HCT116 (cell line): ENCODE measurements at regions not wholly inside any gene's neighbourhood (a gene's known extent, or its start where the extent isn't known, plus 50 kb on each side); places are given as distances from the start of the nearest gene placed in this dataset.

ENCODE experiments used
- ATAC-seq: fragments of 200-7000 bp; cut with Tn5 transposase; 2 replicates; pipeline ENCODE4 v1.9.1; 2020; ENCODE audit warnings: mild to moderate bottlenecking, moderate library complexity
- BruUV-seq: library from RNA; stranded (reverse); fragments of 400-500 nt; replicated peaks from 2 replicates; lab custom pipeline; 2021; lab: Mats Ljungman, UMichigan
- CTCF ChIA-PET: fragments of 300-600 bp; sonication (Branson Sonifier 250); formaldehyde crosslinking; loops from one replicate; lab custom pipeline; 2021; ENCODE audit warnings: antibody characterized with exemption; lab: Charles Lee
- POLR2A ChIA-PET: fragments of 300-600, 350-600 bp; sonication (Branson Sonifier 250); formaldehyde crosslinking; loops from one replicate; lab custom pipeline; 2021; ENCODE audit warnings: antibody characterized with exemption; lab: Charles Lee
- RAD21 ChIA-PET, 2 experiments: fragments of 300-600 bp; sonication (Branson Sonifier 250); formaldehyde crosslinking; loops; one replicate each; lab custom pipeline; 2023; ENCODE audit warnings: low total read pairs in 2 of 2; ENCODE audit not compliant: uncharacterized antibody in 2 of 2, unreplicated experiment in 2 of 2, low non-redundant PET in 1 of 2; lab: Charles Lee
- DNase-seq: peaks from one replicate; pipeline ENCODE4 v3.0.0-alpha.2; 2010; ENCODE audit warnings: low read depth, low spot score
- H2AFZ ChIP-seq: fragments of 200-600 bp; shearing (Covaris generic), sonication (generic); 2 replicates; pipeline ENCODE4 v1.6.1; 2017; ENCODE audit warnings: low read depth, mixed run types, mixed read lengths, antibody characterized with exemption, low read length; ENCODE audit not compliant: poor library complexity, severe bottlenecking
- H3K27ac ChIP-seq: 2 replicates; pipeline ENCODE4 v1.5.1; 2012; ENCODE audit warnings: low read depth, low read length
- H3K27me3 ChIP-seq: fragments of 200-600 bp; sonication (generic); 2 replicates; pipeline ENCODE4 v1.6.1; 2016; ENCODE audit warnings: mixed run types, low read length, mixed read lengths; ENCODE audit not compliant: insufficient read depth
- H3K36me3 ChIP-seq, 2 experiments: fragments of 200-500 bp in 1 of 2; fragments of 200-600 bp in 1 of 2; sonication (Bioruptor generic) in 1 of 2; sonication (generic) in 1 of 2; 2 replicates each; pipeline versions ENCODE4 v1.5.1 to v1.6.1; 2014 to 2016; ENCODE audit warnings: low read length in 2 of 2, inconsistent platforms in 1 of 2, mixed read lengths in 1 of 2, mixed run types in 1 of 2; ENCODE audit not compliant: insufficient read depth in 2 of 2, control insufficient read depth in 1 of 2
- H3K4me1 ChIP-seq, 2 experiments: fragments of 200-600 bp in 1 of 2; sonication (generic) in 1 of 2; 2 replicates each; pipeline versions ENCODE4 v1.5.1 to v1.6.1; 2012 to 2017; ENCODE audit warnings: low read length in 2 of 2, inconsistent platforms in 1 of 2, mild to moderate bottlenecking in 1 of 2, mixed read lengths in 1 of 2, mixed run types in 1 of 2, moderate library complexity in 1 of 2; ENCODE audit not compliant: insufficient read depth in 2 of 2, control insufficient read depth in 1 of 2
- H3K4me2 ChIP-seq: fragments of 200-600 bp; sonication (generic); 2 replicates; pipeline ENCODE4 v1.6.1; 2017; ENCODE audit warnings: mixed run types, low read length, mixed read lengths
- H3K4me3 ChIP-seq, 2 experiments: fragments of 200-600 bp in 1 of 2; sonication (generic) in 1 of 2; replicated peaks in 1 of 2; 2 replicates each; pipeline ENCODE4 v1.5.1; 2011 to 2016; ENCODE audit warnings: low read length in 2 of 2, control low read depth in 1 of 2, low read depth in 1 of 2, mild to moderate bottlenecking in 1 of 2, mixed read lengths in 1 of 2, mixed run types in 1 of 2
- H3K79me2 ChIP-seq: fragments of 200-600 bp; sonication (generic); 2 replicates; pipeline ENCODE4 v1.6.1; 2017; ENCODE audit warnings: mild to moderate bottlenecking, mixed run types, low read length, moderate library complexity, mixed read lengths; ENCODE audit not compliant: insufficient read depth
- H3K9ac ChIP-seq: fragments of 200-600 bp; sonication (generic); 2 replicates; pipeline ENCODE4 v1.6.1; 2016; ENCODE audit warnings: low read length, mixed read lengths
- H3K9me2 ChIP-seq: fragments of 200-600 bp; sonication (generic), shearing (Covaris generic); 2 replicates; pipeline ENCODE4 v1.6.1; 2017; ENCODE audit warnings: mixed run types, mild to moderate bottlenecking, moderate library complexity; ENCODE audit not compliant: insufficient read depth
- H3K9me3 ChIP-seq, 2 experiments: fragments of 200-500 bp in 1 of 2; fragments of 200-600 bp in 1 of 2; sonication (Bioruptor generic) in 1 of 2; sonication (generic) in 1 of 2; 2 replicates each; pipeline ENCODE4 v1.6.1; 2014 to 2017; ENCODE audit warnings: low read length in 2 of 2, mixed read lengths in 2 of 2, inconsistent platforms in 1 of 2, low read depth in 1 of 2, mild to moderate bottlenecking in 1 of 2, mixed run types in 1 of 2, moderate library complexity in 1 of 2; ENCODE audit not compliant: control insufficient read depth in 1 of 2, insufficient read depth in 1 of 2
- H4K20me1 ChIP-seq: fragments of 200-600 bp; sonication (generic), shearing (Covaris generic); 2 replicates; pipeline ENCODE4 v1.6.1; 2017; ENCODE audit warnings: mixed run types, mild to moderate bottlenecking, moderate library complexity; ENCODE audit not compliant: insufficient read depth
- ATF3 ChIP-seq: IDR thresholded peaks from 2 replicates; pipeline ENCODE4 v1.6.1; 2012
- CBX3 ChIP-seq: IDR thresholded peaks from 2 replicates; pipeline ENCODE4 v1.6.1; 2012; ENCODE audit warnings: low read depth
- CEBPB ChIP-seq: IDR thresholded peaks from 2 replicates; pipeline ENCODE4 v1.6.1; 2012; ENCODE audit warnings: low read depth
- EGR1 ChIP-seq: IDR thresholded peaks from 2 replicates; pipeline ENCODE4 v1.6.1; 2012; ENCODE audit warnings: low read depth
- ELF1 ChIP-seq: IDR thresholded peaks from 2 replicates; pipeline ENCODE4 v1.6.1; 2012; ENCODE audit warnings: low read depth, borderline replicate concordance
- EZH2 ChIP-seq: fragments of 200-600 bp; sonication (generic); IDR thresholded peaks from 2 replicates; pipeline ENCODE4 v1.6.1; 2017; ENCODE audit warnings: antibody characterized with exemption, mixed run types
- POLR2A ChIP-seq: IDR thresholded peaks from 2 replicates; pipeline ENCODE4 v1.7.0; 2011; ENCODE audit warnings: borderline replicate concordance; ENCODE audit not compliant: insufficient read depth, insufficient read length; ENCODE audit errors: extremely low read depth
- RAD21 ChIP-seq: IDR thresholded peaks from 2 replicates; pipeline ENCODE4 v1.6.1; 2012; ENCODE audit warnings: low read depth, mild to moderate bottlenecking
- SRF ChIP-seq: IDR thresholded peaks from 2 replicates; pipeline ENCODE4 v1.6.1; 2012; ENCODE audit warnings: low read depth
- YY1 ChIP-seq: IDR thresholded peaks from 2 replicates; pipeline ENCODE4 v1.6.1; 2011; ENCODE audit warnings: low read length, low read depth, moderate library complexity, mild to moderate bottlenecking; ENCODE audit not compliant: insufficient replicate concordance; ENCODE audit errors: extremely low read depth
- ZBTB33 ChIP-seq: IDR thresholded peaks from 2 replicates; pipeline ENCODE4 v1.6.1; 2011; ENCODE audit warnings: mild to moderate bottlenecking, low read length, moderate library complexity; ENCODE audit not compliant: insufficient replicate concordance; ENCODE audit errors: extremely low read depth
- ZFX ChIP-seq: fragments of 450-650 bp; IDR thresholded peaks from 2 replicates; pipeline ENCODE4 v1.6.1; 2017
- ZNF274 ChIP-seq: fragments of 200-500 bp; sonication (Bioruptor generic); IDR thresholded peaks from 2 replicates; pipeline ENCODE4 v1.6.1; 2014; ENCODE audit warnings: mild to moderate bottlenecking, low read depth, low read length, inconsistent platforms
- intact Hi-C: fragments of 100-400 bp; cut with micrococcal nuclease; formaldehyde crosslinking; loops from 2 replicates; pipeline ENCODE4 v1.10.0; 2022

GRCh38 chrX:40405399-40405798 lies 175.4 kb upstream of the ATP6AP2 start (continued):
- no peak for TF ChIP-seq ZBTB33
- TF ChIP-seq ATF3, result no peak
- no peak for TF ChIP-seq EZH2
- TF ChIP-seq ELF1, result no peak
- no peak for TF ChIP-seq ZFX
- TF ChIP-seq SRF, result no peak
- no peak for TF ChIP-seq EGR1
- TF ChIP-seq CBX3, result no peak
- no peak for TF ChIP-seq ZNF274
- TF ChIP-seq RAD21, result no peak
- no peak for TF ChIP-seq CEBPB

GRCh38 chrX:40403757-40404156 lies 177.0 kb upstream of the ATP6AP2 start:
- Histone ChIP-seq H3K27me3 (no peaks in the 10 kb centered on the region), H3K4me3 (no peak overlapping the region), H3K9me3 (no peaks in the 10 kb centered on the region), H3K9ac (no peak overlapping the region), H3K9me2 (no peaks in the 10 kb centered on the region), H3K27ac (no peak overlapping the region), H3K4me1 (peaks cover 0 to 8% of the 10 kb centered on the region in 2 experiments; a peak in 1 of 4 replicates), H3K79me2 (no peaks in the 10 kb centered on the region), H2AFZ (no peak overlapping the region), H3K4me2 (no peak overlapping the region), H4K20me1 (no peaks in the 10 kb centered on the region), H3K36me3 (no peaks in the 10 kb centered on the region)
- CTCF ChIA-PET, result no interaction called here
- DNase-seq, result no peak
- no peak for TF ChIP-seq POLR2A
- TF ChIP-seq ZBTB33, result no peak
- TF ChIP-seq YY1, result no peak
- TF ChIP-seq ELF1, result no peak
- TF ChIP-seq CBX3, result no peak
- BruUV-seq, result no TSS peak
- POLR2A ChIA-PET, result no interaction called here
- ATAC-seq, result no peak
- RAD21 ChIA-PET, result no interaction called here
- intact Hi-C loops, result no loop called here
